IMR-90 (cell line): ENCODE measurements at regions not wholly inside any gene's neighbourhood (a gene's known extent, or its start where the extent isn't known, plus 50 kb on each side); places are given as distances from the start of the nearest gene placed in this dataset.

ENCODE experiments used
- ATAC-seq: fragments of 200-7000 bp; cut with Tn5 transposase; 2 replicates; pipeline ENCODE4 v1.9.1; 2020; ENCODE audit warnings: low read depth, mild to moderate bottlenecking, moderate library complexity
- BruUV-seq: library from RNA; stranded (reverse); fragments of 400-500 nt; replicated peaks from 2 replicates; lab custom pipeline; 2021; lab: Mats Ljungman, UMichigan
- CTCF ChIA-PET: fragments of 300-600 bp; formaldehyde crosslinking; extraction: SDS; loops from one replicate; lab custom pipeline; 2021; ENCODE audit warnings: antibody characterized with exemption; lab: Yijun Ruan, JAX
- POLR2A ChIA-PET: fragments of 300-600 bp; sonication (Branson Sonifier 250); formaldehyde crosslinking; loops from one replicate; lab custom pipeline; 2022; ENCODE audit warnings: antibody characterized with exemption; ENCODE audit not compliant: unreplicated experiment; lab: Charles Lee
- DNase-seq: peaks from one replicate; pipeline ENCODE4 v3.0.0; 2013
- H2AFZ ChIP-seq: replicated peaks from 2 replicates; pipeline ENCODE3; 2013; ENCODE audit warnings: low read length, mild to moderate bottlenecking; ENCODE audit not compliant: poor library complexity
- H2AK5ac ChIP-seq: 2 replicates; pipeline ENCODE4 v1.6.1; 2013; ENCODE audit warnings: low read depth, low read length, inconsistent platforms
- H2AK9ac ChIP-seq: replicated peaks from 2 replicates; pipeline ENCODE3; 2013; ENCODE audit warnings: mild to moderate bottlenecking, low read depth, low read length, moderate library complexity; ENCODE audit not compliant: poor library complexity
- H2BK120ac ChIP-seq: 2 replicates; pipeline ENCODE4 v1.6.1; 2013; ENCODE audit warnings: low read depth, low read length, inconsistent platforms
- H2BK15ac ChIP-seq: 3 replicates; pipeline ENCODE4 v1.6.1; 2013; ENCODE audit warnings: low read depth, low read length, inconsistent platforms
- H2BK20ac ChIP-seq: 2 replicates; pipeline ENCODE4 v1.6.1; 2013; ENCODE audit warnings: low read depth, mild to moderate bottlenecking, inconsistent platforms, low read length, moderate library complexity
- H2BK5ac ChIP-seq: 2 replicates; pipeline ENCODE4 v1.6.1; 2013; ENCODE audit warnings: mild to moderate bottlenecking, low read depth, low read length, inconsistent platforms; ENCODE audit not compliant: poor library complexity, severe bottlenecking
- H3K14ac ChIP-seq: replicated peaks from 2 replicates; pipeline ENCODE4 v1.6.1; 2013; ENCODE audit warnings: low read depth, low read length, inconsistent platforms
- H3K18ac ChIP-seq: 2 replicates; pipeline ENCODE4 v1.6.1; 2013; ENCODE audit warnings: low read depth, low read length, control low read depth
- H3K23ac ChIP-seq: 2 replicates; pipeline ENCODE4 v1.6.1; 2013; ENCODE audit warnings: low read depth, low read length, inconsistent platforms
- H3K27ac ChIP-seq: 2 replicates; pipeline ENCODE4 v1.5.1; 2013; ENCODE audit warnings: mild to moderate bottlenecking, control low read depth, low read length; ENCODE audit not compliant: insufficient read depth
- H3K27me3 ChIP-seq: 2 replicates; pipeline ENCODE4 v1.6.1; 2013; ENCODE audit warnings: low read length; ENCODE audit not compliant: control insufficient read depth, insufficient read depth
- H3K36me3 ChIP-seq: 2 replicates; pipeline ENCODE4 v1.6.1; 2013; ENCODE audit warnings: low read length, mixed read lengths; ENCODE audit not compliant: control insufficient read depth, insufficient read depth
- H3K4ac ChIP-seq: 2 replicates; pipeline ENCODE4 v1.6.1; 2013; ENCODE audit warnings: low read depth, low read length, inconsistent platforms
- H3K4me1 ChIP-seq: 2 replicates; pipeline ENCODE4 v1.6.1; 2013; ENCODE audit warnings: low read length, mixed read lengths; ENCODE audit not compliant: control insufficient read depth, insufficient read depth
- H3K4me2 ChIP-seq: 2 replicates; pipeline ENCODE4 v1.6.1; 2013; ENCODE audit warnings: low read depth, mild to moderate bottlenecking, control low read depth, low read length, moderate library complexity
- H3K4me3 ChIP-seq: 2 replicates; pipeline ENCODE4 v1.5.1; 2013; ENCODE audit warnings: low read depth, mild to moderate bottlenecking, control low read depth, low read length, moderate library complexity; ENCODE audit not compliant: insufficient read depth
- H3K56ac ChIP-seq: 2 replicates; pipeline ENCODE4 v1.6.1; 2013; ENCODE audit warnings: low read length, inconsistent platforms; ENCODE audit not compliant: insufficient read depth; ENCODE audit errors: extremely low read depth
- H3K79me1 ChIP-seq, 2 experiments: 2 replicates each; pipeline ENCODE4 v1.6.1; 2013; ENCODE audit warnings: low read length in 2 of 2, inconsistent platforms in 1 of 2, low read depth in 1 of 2
- H3K9ac ChIP-seq: 2 replicates; pipeline ENCODE4 v1.6.1; 2013; ENCODE audit warnings: low read depth, low read length, control low read depth
- H3K9me1 ChIP-seq: 2 replicates; pipeline ENCODE4 v1.6.1; 2013; ENCODE audit warnings: low read length, inconsistent platforms; ENCODE audit not compliant: insufficient read depth
- H3K9me3 ChIP-seq: 2 replicates; pipeline ENCODE4 v1.6.1; 2013; ENCODE audit warnings: low read length; ENCODE audit not compliant: control insufficient read depth, insufficient read depth
- H4K20me1 ChIP-seq: 2 replicates; pipeline ENCODE4 v1.6.1; 2013; ENCODE audit warnings: low read length, inconsistent platforms; ENCODE audit not compliant: insufficient read depth
- H4K5ac ChIP-seq: 2 replicates; pipeline ENCODE4 v1.6.1; 2013; ENCODE audit warnings: mild to moderate bottlenecking, low read depth, low read length, control low read depth
- H4K8ac ChIP-seq, 2 experiments: 2 replicates each; pipeline ENCODE4 v1.6.1; 2013; ENCODE audit warnings: low read depth in 2 of 2, low read length in 2 of 2, control low read depth in 1 of 2, inconsistent platforms in 1 of 2
- H4K91ac ChIP-seq: 2 replicates; pipeline ENCODE4 v1.6.1; 2013; ENCODE audit warnings: low read depth, low read length, inconsistent platforms; ENCODE audit not compliant: insufficient read depth
- BHLHE40 ChIP-seq: fragments of 150-350 bp; IDR thresholded peaks from 2 replicates; pipeline ENCODE4 v1.6.1; 2016; ENCODE audit warnings: mild to moderate bottlenecking, low read depth, low read length
- CEBPB ChIP-seq: IDR thresholded peaks from 2 replicates; pipeline ENCODE4 v1.6.1; 2012; ENCODE audit warnings: low read depth, low read length, improper control_type of control experiment
- CHD1 ChIP-seq: IDR thresholded peaks from 2 replicates; pipeline ENCODE4 v1.6.1; 2012; ENCODE audit warnings: low read depth, low read length, improper control_type of control experiment
- CTCF ChIP-seq: conservative IDR thresholded peaks from 2 replicates; pipeline ENCODE4 v1.5.1; 2012; ENCODE audit warnings: mild to moderate bottlenecking, low read depth, low read length, improper control_type of control experiment
- ELK1 ChIP-seq: fragments of 150-350 bp; IDR thresholded peaks from 2 replicates; pipeline ENCODE4 v1.6.1; 2016; ENCODE audit warnings: low read depth, mild to moderate bottlenecking, low read length, moderate library complexity, borderline replicate concordance
- FOS ChIP-seq: fragments of 150-350 bp; IDR thresholded peaks from 2 replicates; pipeline ENCODE4 v1.6.1; 2016; ENCODE audit warnings: low read depth, low read length
- MAFK ChIP-seq: IDR thresholded peaks from 2 replicates; pipeline ENCODE4 v1.6.1; 2012; ENCODE audit warnings: low read depth, low read length, improper control_type of control experiment
- NFE2L2 ChIP-seq: fragments of 150-350 bp; IDR thresholded peaks from 2 replicates; pipeline ENCODE4 v1.6.1; 2016; ENCODE audit warnings: low read depth, mild to moderate bottlenecking, low read length
- POLR2A ChIP-seq: IDR thresholded peaks from 2 replicates; pipeline ENCODE4 v1.6.1; 2012; ENCODE audit warnings: mild to moderate bottlenecking, low read depth, low read length
- RAD21 ChIP-seq: IDR thresholded peaks from 2 replicates; pipeline ENCODE4 v1.6.1; 2012; ENCODE audit warnings: low read length, improper control_type of control experiment
- RCOR1 ChIP-seq: IDR thresholded peaks from 2 replicates; pipeline ENCODE4 v1.6.1; 2012; ENCODE audit warnings: mild to moderate bottlenecking, low read length, improper control_type of control experiment; ENCODE audit not compliant: insufficient replicate concordance
- RFX5 ChIP-seq: IDR thresholded peaks from 2 replicates; pipeline ENCODE4 v1.8.0; 2012; ENCODE audit warnings: low read depth, mild to moderate bottlenecking, low read length, moderate library complexity
- SMC3 ChIP-seq: fragments of 150-350 bp; IDR thresholded peaks from 2 replicates; pipeline ENCODE4 v1.6.1; 2016; ENCODE audit warnings: low read depth, mild to moderate bottlenecking, antibody characterized with exemption, low read length, moderate library complexity
- USF2 ChIP-seq: fragments of 150-350 bp; IDR thresholded peaks from 2 replicates; pipeline ENCODE4 v1.6.1; 2017; ENCODE audit warnings: mild to moderate bottlenecking, antibody characterized with exemption, low read length, low read depth
- WGBS, 2 experiments: methylation state at CpG; one replicate each; pipeline versions ENCODE4 v1.1.5 to v1.1.7; 2013; ENCODE audit warnings: missing lambda C conversion rate in 2 of 2; ENCODE audit not compliant: insufficient read length in 1 of 2; ENCODE audit errors: extremely low coverage in 2 of 2; 5-methylcytosine and 5-hydroxymethylcytosine counted together
- dilution Hi-C: fragments of 300-500 bp; cut with HindIII; formaldehyde crosslinking; loops from one replicate; pipeline ENCODE4 v1.14.3; 2018; ENCODE audit warnings: low sequenced_read_pairs; ENCODE audit not compliant: unreplicated experiment
- in situ Hi-C: fragments of 300-500 bp; cut with MboI; formaldehyde crosslinking; loops from 3 replicates; pipeline ENCODE4 v1.14.3; 2019; ENCODE audit warnings: low sequenced_read_pairs, inconsistent platforms, mixed read lengths
- intact Hi-C: fragments of 100-400 bp; cut with micrococcal nuclease; formaldehyde crosslinking; loops from 2 replicates; pipeline ENCODE4 v1.10.0; 2022

DNA sequence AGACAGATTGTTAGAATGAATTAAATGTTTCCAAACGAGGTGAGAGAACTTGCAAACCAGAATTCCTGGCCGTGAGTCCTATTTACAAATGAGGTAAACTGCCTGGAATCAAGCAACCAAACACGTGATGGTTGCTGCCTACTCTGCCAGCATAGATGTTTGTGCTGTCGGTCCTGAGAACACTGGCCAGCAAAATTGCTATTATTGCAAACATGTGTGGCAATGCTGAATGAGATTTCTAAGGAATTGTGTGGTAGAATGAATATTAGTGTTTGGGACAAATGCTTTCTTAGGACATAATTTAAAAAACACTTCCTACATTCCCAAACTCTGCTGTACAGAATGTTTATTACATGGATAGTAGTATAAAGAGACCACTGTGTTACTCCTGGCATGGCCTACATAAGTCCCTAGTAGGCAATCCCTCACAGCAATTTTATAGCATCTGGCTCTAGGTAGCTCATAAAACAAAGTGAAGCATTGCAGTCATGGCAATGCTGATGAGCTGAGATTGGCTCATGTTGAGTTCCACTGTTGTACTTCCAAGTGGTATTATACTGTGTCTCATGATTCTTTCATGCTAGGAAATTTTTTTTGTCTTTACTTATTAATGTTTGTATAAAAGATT, 605.2 kb upstream of the EPHA5 start:
- H2BK20ac ChIP-seq, result no peak overlapping the region
- H4K5ac ChIP-seq, result no peak overlapping the region
- H2BK5ac ChIP-seq, result no peak overlapping the region
- dilution Hi-C loops, result no loop called here
- no peaks in the 10 kb centered on the region for H3K36me3 ChIP-seq
- H3K27me3 ChIP-seq, result no peaks in the 10 kb centered on the region
- no peak overlapping the region for H3K4me2 ChIP-seq
- H3K4me3 ChIP-seq, result no peak overlapping the region
- H2AFZ ChIP-seq, result no peak overlapping the region
- H3K23ac ChIP-seq, result no peak overlapping the region
- no peaks in the 10 kb centered on the region for H3K9me3 ChIP-seq
- no peak for ATAC-seq
- H2BK120ac ChIP-seq, result no peak overlapping the region
- H2BK15ac ChIP-seq, result no peak overlapping the region
- 20% methylated on average over 1 of the region's 4 CpGs; no CpG with 5 or more reads in 1 of the 2 experiments for WGBS, 2 experiments
- H3K9ac ChIP-seq, result no peak overlapping the region
- no peak overlapping the region for H2AK9ac ChIP-seq
- no peak overlapping the region for H3K4ac ChIP-seq
- no peaks in the 10 kb centered on the region for H3K79me1 ChIP-seq
- intact Hi-C loops, result no loop called here
- H2AK5ac ChIP-seq, result no peak overlapping the region
- no peak overlapping the region for H3K18ac ChIP-seq
- POLR2A ChIA-PET, result no interaction called here
- no peaks in the 10 kb centered on the region for H3K9me1 ChIP-seq
- no peak overlapping the region for H3K14ac ChIP-seq
- TF ChIP-seq BHLHE40 (no peak), RFX5 (no peak), CTCF (no peak), RCOR1 (no peak), USF2 (no peak), NFE2L2 (no peak), RAD21 (no peak), ELK1 (no peak), FOS (no peak), MAFK (no peak), POLR2A (no peak), CHD1 (no peak), SMC3 (no peak), CEBPB (no peak)
- CTCF ChIA-PET, result no interaction called here
- BruUV-seq, result no TSS peak
- DNase-seq, result no peak
- H4K20me1 ChIP-seq, result no peaks in the 10 kb centered on the region
- no peak overlapping the region for H3K27ac ChIP-seq
- H4K91ac ChIP-seq, result no peak overlapping the region
- in situ Hi-C loops, result no loop called here
- H4K8ac ChIP-seq, result no peak overlapping the region
- H3K4me1 ChIP-seq, result no peaks in the 10 kb centered on the region
- H3K56ac ChIP-seq, result no peak overlapping the region
